ENCODE measurements at regions not wholly inside any gene's neighbourhood (a gene's known extent, or its start where the extent isn't known, plus 50 kb on each side); places are given as distances from the start of the nearest gene placed in this dataset.

DNA sequence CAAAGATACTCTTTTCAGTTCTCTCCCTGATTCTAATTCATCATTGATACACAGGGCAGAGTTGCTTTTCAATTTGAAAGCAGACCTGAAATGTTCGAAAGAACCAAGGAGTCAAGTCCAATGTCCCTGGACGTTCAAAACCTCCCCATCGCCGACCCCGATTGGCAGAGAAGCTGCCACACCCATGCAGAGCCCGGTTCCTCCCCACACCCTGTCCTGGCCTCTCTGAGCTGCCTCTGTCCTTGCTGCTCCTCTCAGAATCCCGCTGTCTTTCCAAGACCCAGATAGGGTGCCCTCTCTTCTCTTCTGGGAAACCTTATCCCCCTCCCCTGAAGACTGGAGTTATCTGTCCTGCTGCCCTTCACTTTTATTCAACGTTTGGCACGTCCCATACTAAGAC, 52.3 kb upstream of the CITED2 start:
- Histone ChIP-seq H4K20me1 (ENCODE audit: insufficient read depth) (no peaks in the 10 kb centered on the region), H3K79me2 (replicated peaks; ENCODE audit: insufficient read depth, low read length) (no peaks in the 10 kb centered on the region), H3K9me3 (ENCODE audit: low read length) (no peaks in the 10 kb centered on the region), H3K9me2 (ENCODE audit: insufficient read depth, low read length) (no peaks in the 10 kb centered on the region), H2AFZ (ENCODE audit: low read depth, low read length) (no peak overlapping the region), H3K9ac (ENCODE audit: low read length) (no peak overlapping the region), H3K27me3 (ENCODE audit: insufficient read depth, low read depth, low read length) (no peaks in the 10 kb centered on the region), H3K36me3 (ENCODE audit: insufficient read depth, low read length) (no peaks in the 10 kb centered on the region), H3F3A (ENCODE audit: insufficient read depth, low read length, poor library complexity, severe bottlenecking) (no peaks in the 10 kb centered on the region), H3K4me3 (ENCODE audit: low read length) (no peak overlapping the region), H3K4me2 (ENCODE audit: low read length) (no peak overlapping the region), H3K27ac (ENCODE audit: low read length) (no peak overlapping the region)
- no peak for TF ChIP-seq EZH2 (IDR thresholded peaks at IDR 0.05; ENCODE audit: borderline replicate concordance, insufficient read depth, low read length, poor library complexity, severe bottlenecking)
- TF ChIP-seq MXI1 (conservative IDR thresholded peaks at IDR 0.05; ENCODE audit: poor library complexity, severe bottlenecking): no peak
- no peak for TF ChIP-seq EP300 (conservative IDR thresholded peaks at IDR 0.05; ENCODE audit: poor library complexity, severe bottlenecking)
- TF ChIP-seq, protein P1, sequence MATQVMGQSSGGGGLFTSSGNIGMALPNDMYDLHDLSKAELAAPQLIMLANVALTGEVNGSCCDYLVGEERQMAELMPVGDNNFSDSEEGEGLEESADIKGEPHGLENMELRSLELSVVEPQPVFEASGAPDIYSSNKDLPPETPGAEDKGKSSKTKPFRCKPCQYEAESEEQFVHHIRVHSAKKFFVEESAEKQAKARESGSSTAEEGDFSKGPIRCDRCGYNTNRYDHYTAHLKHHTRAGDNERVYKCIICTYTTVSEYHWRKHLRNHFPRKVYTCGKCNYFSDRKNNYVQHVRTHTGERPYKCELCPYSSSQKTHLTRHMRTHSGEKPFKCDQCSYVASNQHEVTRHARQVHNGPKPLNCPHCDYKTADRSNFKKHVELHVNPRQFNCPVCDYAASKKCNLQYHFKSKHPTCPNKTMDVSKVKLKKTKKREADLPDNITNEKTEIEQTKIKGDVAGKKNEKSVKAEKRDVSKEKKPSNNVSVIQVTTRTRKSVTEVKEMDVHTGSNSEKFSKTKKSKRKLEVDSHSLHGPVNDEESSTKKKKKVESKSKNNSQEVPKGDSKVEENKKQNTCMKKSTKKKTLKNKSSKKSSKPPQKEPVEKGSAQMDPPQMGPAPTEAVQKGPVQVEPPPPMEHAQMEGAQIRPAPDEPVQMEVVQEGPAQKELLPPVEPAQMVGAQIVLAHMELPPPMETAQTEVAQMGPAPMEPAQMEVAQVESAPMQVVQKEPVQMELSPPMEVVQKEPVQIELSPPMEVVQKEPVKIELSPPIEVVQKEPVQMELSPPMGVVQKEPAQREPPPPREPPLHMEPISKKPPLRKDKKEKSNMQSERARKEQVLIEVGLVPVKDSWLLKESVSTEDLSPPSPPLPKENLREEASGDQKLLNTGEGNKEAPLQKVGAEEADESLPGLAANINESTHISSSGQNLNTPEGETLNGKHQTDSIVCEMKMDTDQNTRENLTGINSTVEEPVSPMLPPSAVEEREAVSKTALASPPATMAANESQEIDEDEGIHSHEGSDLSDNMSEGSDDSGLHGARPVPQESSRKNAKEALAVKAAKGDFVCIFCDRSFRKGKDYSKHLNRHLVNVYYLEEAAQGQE (IDR thresholded peaks at IDR 0.05; ENCODE audit: borderline replicate concordance): no peak
- TF ChIP-seq, protein P2, sequence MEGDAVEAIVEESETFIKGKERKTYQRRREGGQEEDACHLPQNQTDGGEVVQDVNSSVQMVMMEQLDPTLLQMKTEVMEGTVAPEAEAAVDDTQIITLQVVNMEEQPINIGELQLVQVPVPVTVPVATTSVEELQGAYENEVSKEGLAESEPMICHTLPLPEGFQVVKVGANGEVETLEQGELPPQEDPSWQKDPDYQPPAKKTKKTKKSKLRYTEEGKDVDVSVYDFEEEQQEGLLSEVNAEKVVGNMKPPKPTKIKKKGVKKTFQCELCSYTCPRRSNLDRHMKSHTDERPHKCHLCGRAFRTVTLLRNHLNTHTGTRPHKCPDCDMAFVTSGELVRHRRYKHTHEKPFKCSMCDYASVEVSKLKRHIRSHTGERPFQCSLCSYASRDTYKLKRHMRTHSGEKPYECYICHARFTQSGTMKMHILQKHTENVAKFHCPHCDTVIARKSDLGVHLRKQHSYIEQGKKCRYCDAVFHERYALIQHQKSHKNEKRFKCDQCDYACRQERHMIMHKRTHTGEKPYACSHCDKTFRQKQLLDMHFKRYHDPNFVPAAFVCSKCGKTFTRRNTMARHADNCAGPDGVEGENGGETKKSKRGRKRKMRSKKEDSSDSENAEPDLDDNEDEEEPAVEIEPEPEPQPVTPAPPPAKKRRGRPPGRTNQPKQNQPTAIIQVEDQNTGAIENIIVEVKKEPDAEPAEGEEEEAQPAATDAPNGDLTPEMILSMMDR (IDR thresholded peaks at IDR 0.05; ENCODE audit: poor library complexity, severe bottlenecking): no peak
- no peak for TF ChIP-seq TAF1 (IDR thresholded peaks at IDR 0.05; ENCODE audit: low read depth)
- TF ChIP-seq RAD21 (conservative IDR thresholded peaks at IDR 0.05): no peak

DNA sequence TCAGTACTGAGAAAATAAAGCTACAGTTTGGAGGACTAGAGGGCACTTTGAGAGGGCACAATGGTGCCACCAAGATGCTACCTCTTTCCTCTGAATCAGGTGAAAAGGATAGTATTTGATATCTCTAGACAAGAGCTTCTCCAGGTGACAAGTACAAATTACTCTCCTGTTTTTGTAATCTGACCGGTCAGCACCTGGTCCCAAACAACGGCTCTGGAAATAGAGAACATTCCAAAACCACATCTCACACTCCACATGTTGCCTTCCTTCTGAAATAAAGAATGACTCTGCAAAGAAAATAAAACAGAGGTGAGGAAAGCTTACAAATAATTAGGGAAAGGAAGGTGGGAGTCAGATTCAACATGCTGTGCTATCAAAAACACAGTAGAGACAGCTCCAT, 51.3 kb upstream of the CITED2 start:
- TF ChIP-seq TAF1 (IDR thresholded peaks at IDR 0.05; ENCODE audit: low read depth): no peak
- no peak for TF ChIP-seq EZH2 (IDR thresholded peaks at IDR 0.05; ENCODE audit: borderline replicate concordance, insufficient read depth, low read length, poor library complexity, severe bottlenecking)
- TF ChIP-seq EP300 (conservative IDR thresholded peaks at IDR 0.05; ENCODE audit: poor library complexity, severe bottlenecking): no peak
- no peak for TF ChIP-seq MXI1 (conservative IDR thresholded peaks at IDR 0.05; ENCODE audit: poor library complexity, severe bottlenecking)
- no peak for TF ChIP-seq POLR2AphosphoS5 (IDR thresholded peaks at IDR 0.05)
- TF ChIP-seq, protein P2 (IDR thresholded peaks at IDR 0.05; ENCODE audit: poor library complexity, severe bottlenecking): no peak
- TF ChIP-seq, protein P1 (IDR thresholded peaks at IDR 0.05; ENCODE audit: borderline replicate concordance): no peak
- TF ChIP-seq SMC3 (conservative IDR thresholded peaks at IDR 0.05; ENCODE audit: poor library complexity): no peak
- TF ChIP-seq RAD21 (conservative IDR thresholded peaks at IDR 0.05): no peak
- Histone ChIP-seq H3K36me3 (ENCODE audit: insufficient read depth, low read length) (no peaks in the 10 kb centered on the region), H4K20me1 (ENCODE audit: insufficient read depth) (no peaks in the 10 kb centered on the region), H3K4me3 (ENCODE audit: low read length) (no peak overlapping the region), H3K9me2 (ENCODE audit: insufficient read depth, low read length) (no peaks in the 10 kb centered on the region), H3K27me3 (ENCODE audit: insufficient read depth, low read depth, low read length) (no peaks in the 10 kb centered on the region), H3K9me3 (ENCODE audit: low read length) (no peaks in the 10 kb centered on the region), H3K27ac (ENCODE audit: low read length) (no peak overlapping the region), H2AFZ (ENCODE audit: low read depth, low read length) (no peak overlapping the region), H3F3A (ENCODE audit: insufficient read depth, low read length, poor library complexity, severe bottlenecking) (no peaks in the 10 kb centered on the region), H3K9ac (ENCODE audit: low read length) (no peak overlapping the region), H3K4me2 (ENCODE audit: low read length) (no peak overlapping the region), H3K79me2 (replicated peaks; ENCODE audit: insufficient read depth, low read length) (no peaks in the 10 kb centered on the region)

Measured in neural cell (in vitro differentiated cells).